Lower lobe of right lung (tissue), 2 donors: ENCODE measurements at regions not wholly inside any gene's neighbourhood (a gene's known extent, or its start where the extent isn't known, plus 50 kb on each side); places are given as distances from the start of the nearest gene placed in this dataset.

ENCODE experiments used
- ATAC-seq, 2 donors: fragments of 200-7000 bp; cut with Tn5 transposase; one replicate each; pipeline ENCODE4 v1.9.1; 2020 to 2022; ENCODE audit warnings: mild to moderate bottlenecking in 2 of 2, moderate library complexity in 2 of 2
- DNase-seq: peaks from one replicate; pipeline ENCODE4 v3.0.0-alpha.2; 2020
- H3K27ac ChIP-seq: fragments of 200-600 bp; one replicate; pipeline ENCODE4 v1.8.0; 2022
- H3K27me3 ChIP-seq: fragments of 200-600 bp; one replicate; pipeline ENCODE4 v1.8.0; 2022; ENCODE audit warnings: low read depth
- H3K36me3 ChIP-seq: fragments of 200-600 bp; one replicate; pipeline ENCODE4 v1.8.0; 2022; ENCODE audit warnings: mild to moderate bottlenecking
- H3K4me1 ChIP-seq: fragments of 200-600 bp; one replicate; pipeline ENCODE4 v1.8.0; 2022
- H3K4me3 ChIP-seq: fragments of 200-600 bp; one replicate; pipeline ENCODE4 v1.8.0; 2022; ENCODE audit warnings: mild to moderate bottlenecking
- H3K9me3 ChIP-seq: fragments of 200-600 bp; one replicate; pipeline ENCODE4 v1.8.0; 2022
- intact Hi-C: fragments of 100-400 bp; cut with DNase I; formaldehyde crosslinking; loops from one replicate; pipeline ENCODE4 v1.11.0; 2022
- TF ChIP-seq, protein P1 (sequence below): fragments of 200-600 bp; IDR thresholded peaks from one replicate; pipeline ENCODE4 v1.8.0; 2022; ENCODE audit warnings: antibody characterized with exemption, mild to moderate bottlenecking
- donor health status: DM: no; HTN: yes; CAD: no; lungs with severe emphysema.

DNA sequence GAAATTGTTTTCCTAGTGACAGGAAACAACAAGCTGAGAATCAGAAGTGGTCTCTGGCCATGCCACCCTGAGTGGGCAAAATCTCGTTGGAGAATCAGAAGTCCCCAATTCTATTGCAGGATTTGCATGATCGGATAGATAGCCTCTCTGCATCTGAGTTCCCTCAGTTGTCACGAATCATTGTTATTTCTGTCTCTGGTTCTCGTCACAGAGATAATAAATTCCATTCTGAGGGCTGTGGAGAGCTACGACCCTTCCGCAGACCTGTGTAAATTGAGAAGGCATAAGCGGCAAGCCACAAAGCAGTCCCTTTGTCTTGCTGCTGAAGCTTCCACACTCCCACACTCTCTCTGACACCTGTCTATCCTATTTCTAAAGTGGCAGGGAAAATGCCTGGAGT is 102.4 kb upstream of the CNR1 start:
- no peaks in the 10 kb centered on the region for H3K36me3 ChIP-seq
- no peaks in the 10 kb centered on the region for H3K27me3 ChIP-seq
- H3K9me3 ChIP-seq = no peaks in the 10 kb centered on the region
- DNase-seq (no peak), ATAC-seq (no peak)
- H3K4me3 ChIP-seq = no peak overlapping the region
- TF ChIP-seq, protein P1, sequence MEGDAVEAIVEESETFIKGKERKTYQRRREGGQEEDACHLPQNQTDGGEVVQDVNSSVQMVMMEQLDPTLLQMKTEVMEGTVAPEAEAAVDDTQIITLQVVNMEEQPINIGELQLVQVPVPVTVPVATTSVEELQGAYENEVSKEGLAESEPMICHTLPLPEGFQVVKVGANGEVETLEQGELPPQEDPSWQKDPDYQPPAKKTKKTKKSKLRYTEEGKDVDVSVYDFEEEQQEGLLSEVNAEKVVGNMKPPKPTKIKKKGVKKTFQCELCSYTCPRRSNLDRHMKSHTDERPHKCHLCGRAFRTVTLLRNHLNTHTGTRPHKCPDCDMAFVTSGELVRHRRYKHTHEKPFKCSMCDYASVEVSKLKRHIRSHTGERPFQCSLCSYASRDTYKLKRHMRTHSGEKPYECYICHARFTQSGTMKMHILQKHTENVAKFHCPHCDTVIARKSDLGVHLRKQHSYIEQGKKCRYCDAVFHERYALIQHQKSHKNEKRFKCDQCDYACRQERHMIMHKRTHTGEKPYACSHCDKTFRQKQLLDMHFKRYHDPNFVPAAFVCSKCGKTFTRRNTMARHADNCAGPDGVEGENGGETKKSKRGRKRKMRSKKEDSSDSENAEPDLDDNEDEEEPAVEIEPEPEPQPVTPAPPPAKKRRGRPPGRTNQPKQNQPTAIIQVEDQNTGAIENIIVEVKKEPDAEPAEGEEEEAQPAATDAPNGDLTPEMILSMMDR = no peak
- no peak overlapping the region for H3K27ac ChIP-seq
- no peaks in the 10 kb centered on the region for H3K4me1 ChIP-seq
- intact Hi-C loops = no loop called here

DNA sequence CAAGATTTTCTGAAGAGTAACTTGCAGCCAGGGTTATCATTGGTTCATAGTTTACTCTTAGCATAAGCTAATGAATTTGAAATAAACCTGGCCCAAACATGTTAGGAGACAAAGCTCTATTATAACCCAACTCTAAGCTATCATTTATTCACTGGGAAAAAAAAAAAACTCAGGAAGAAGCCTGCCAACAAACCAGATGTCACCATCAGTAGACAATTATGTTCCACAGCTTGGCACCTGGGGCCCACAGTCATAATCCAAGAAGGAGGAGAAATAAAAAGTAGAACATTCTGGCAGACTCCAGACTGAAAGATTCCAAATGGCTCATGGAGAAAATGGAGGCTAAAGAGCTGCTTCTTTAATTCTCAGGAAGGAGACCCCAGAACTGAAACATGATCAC is 100.0 kb upstream of the CNR1 start:
- intact Hi-C loops = no loop called here
- Histone ChIP-seq H3K36me3 (no peaks in the 10 kb centered on the region), H3K9me3 (no peaks in the 10 kb centered on the region), H3K4me3 (no peak overlapping the region), H3K27ac (no peak overlapping the region), H3K4me1 (no peaks in the 10 kb centered on the region), H3K27me3 (no peaks in the 10 kb centered on the region)
- ATAC-seq (no peak), DNase-seq (no peak)
- TF ChIP-seq, protein P1 = no peak

DNA sequence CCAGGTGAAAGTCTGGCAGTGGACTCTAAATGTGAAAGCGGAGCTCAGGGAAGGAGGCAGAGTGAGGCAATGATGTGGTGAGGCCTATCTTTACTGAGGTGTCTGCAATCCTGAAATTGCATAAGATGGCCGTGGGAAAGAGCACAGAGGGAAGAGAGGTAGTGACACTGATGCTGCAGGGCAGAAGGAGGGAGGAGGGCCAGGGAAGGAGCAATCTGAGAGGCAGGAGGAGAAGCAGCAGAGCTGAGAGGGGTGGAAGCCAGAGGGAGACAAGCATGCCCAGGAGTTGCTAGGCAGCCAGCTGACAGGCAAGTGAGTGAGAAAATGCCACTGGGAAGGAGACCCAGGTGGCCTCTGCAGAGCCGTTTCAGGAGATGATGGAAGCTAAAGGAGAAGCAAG is 97.4 kb upstream of the CNR1 start:
- no peak overlapping the region for H3K27ac ChIP-seq
- DNase-seq (no peak), ATAC-seq (no peak)
- H3K4me1 ChIP-seq = no peaks in the 10 kb centered on the region
- no peaks in the 10 kb centered on the region for H3K27me3 ChIP-seq
- intact Hi-C loops = no loop called here
- no peaks in the 10 kb centered on the region for H3K9me3 ChIP-seq
- H3K36me3 ChIP-seq = no peaks in the 10 kb centered on the region
- TF ChIP-seq, protein P1 = no peak
- no peak overlapping the region for H3K4me3 ChIP-seq

DNA sequence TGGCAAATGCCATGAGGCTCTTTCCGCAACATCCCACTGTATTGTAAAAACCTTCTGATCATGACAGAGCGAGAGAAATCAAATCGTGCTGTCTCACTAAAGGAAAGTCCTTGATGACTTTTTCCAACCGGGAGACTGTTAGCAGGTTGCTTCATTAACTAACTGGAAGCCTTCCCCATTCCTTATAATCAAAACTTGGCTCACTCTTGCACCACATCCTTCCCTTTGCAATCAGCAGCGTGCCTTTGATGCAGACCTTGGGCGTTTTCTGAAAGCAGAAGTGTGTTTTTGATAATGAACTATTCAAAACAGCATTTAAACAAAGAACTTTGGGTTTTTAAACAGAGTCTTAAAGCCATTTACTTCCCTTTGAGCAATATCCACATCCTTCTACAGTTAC is 96.2 kb upstream of the CNR1 start:
- no peak for DNase-seq
- Histone ChIP-seq H3K9me3 (no peaks in the 10 kb centered on the region), H3K27ac (no peak overlapping the region), H3K27me3 (no peaks in the 10 kb centered on the region), H3K4me3 (no peak overlapping the region), H3K36me3 (no peaks in the 10 kb centered on the region), H3K4me1 (no peaks in the 10 kb centered on the region)
- TF ChIP-seq, protein P1 = no peak
- ATAC-seq = no peak
- intact Hi-C loops = no loop called here

DNA sequence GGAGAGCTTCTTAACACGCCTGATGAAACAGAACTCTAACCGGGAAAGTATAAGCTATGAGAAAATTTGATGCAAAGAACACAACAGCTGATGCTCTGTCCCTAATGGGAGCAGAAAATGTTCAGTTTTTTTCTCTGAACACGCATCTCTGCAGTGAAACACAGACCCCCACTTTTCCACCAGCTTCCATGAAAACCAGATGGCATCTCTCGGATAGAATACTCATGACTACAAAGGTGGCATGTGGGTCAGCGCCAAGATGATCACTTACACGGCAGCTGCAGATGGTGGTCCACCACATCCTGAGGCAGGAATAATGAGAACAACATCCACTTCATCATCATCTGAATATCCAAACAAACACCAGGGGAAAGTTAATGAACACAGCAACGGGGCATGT is 85.2 kb upstream of the CNR1 start:
- Histone ChIP-seq H3K4me3 (no peak overlapping the region), H3K27me3 (no peaks in the 10 kb centered on the region), H3K27ac (no peak overlapping the region), H3K36me3 (no peaks in the 10 kb centered on the region), H3K9me3 (no peaks in the 10 kb centered on the region), H3K4me1 (no peaks in the 10 kb centered on the region)
- DNase-seq (no peak), ATAC-seq (no peak)
- TF ChIP-seq, protein P1 = no peak
- intact Hi-C loops = no loop called here

DNA sequence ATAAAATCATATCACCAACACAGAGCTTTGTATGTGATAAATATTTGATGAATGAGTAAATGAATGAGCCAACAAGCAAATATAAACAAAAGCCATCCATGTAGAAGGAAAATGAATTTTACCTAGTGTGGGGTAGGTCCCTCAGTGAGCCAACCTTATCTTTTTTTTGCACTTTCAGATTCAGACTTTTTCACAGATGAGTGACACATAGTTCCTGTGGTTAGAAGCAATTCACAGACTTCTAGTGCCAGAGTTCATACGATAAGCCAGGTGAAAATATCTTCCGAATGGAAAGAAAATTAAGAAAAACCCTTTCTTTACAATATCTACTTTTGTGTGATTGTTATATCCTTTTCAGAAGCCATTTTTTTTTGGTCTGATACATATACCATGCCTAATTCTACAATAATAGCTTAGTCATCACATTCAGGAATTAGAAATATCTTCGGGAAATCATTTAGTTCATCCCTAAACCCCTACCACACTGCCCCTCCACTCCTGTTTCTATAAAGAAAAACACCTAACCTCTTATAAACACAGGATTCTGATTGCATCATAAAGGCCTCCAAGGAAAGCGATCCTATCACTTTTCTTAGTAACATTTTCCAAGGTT is 82.7 kb upstream of the CNR1 start:
- intact Hi-C loops = no loop called here
- H3K4me1 ChIP-seq = no peaks in the 10 kb centered on the region
- no peaks in the 10 kb centered on the region for H3K9me3 ChIP-seq
- H3K4me3 ChIP-seq = no peak overlapping the region
- DNase-seq (no peak), ATAC-seq (no peak)
- TF ChIP-seq, protein P1 = no peak
- H3K27me3 ChIP-seq = no peaks in the 10 kb centered on the region
- H3K36me3 ChIP-seq = no peaks in the 10 kb centered on the region
- no peak overlapping the region for H3K27ac ChIP-seq
